ENCODE measurements at regions not wholly inside any gene's neighbourhood (a gene's known extent, or its start where the extent isn't known, plus 50 kb on each side); places are given as distances from the start of the nearest gene placed in this dataset.

DNA sequence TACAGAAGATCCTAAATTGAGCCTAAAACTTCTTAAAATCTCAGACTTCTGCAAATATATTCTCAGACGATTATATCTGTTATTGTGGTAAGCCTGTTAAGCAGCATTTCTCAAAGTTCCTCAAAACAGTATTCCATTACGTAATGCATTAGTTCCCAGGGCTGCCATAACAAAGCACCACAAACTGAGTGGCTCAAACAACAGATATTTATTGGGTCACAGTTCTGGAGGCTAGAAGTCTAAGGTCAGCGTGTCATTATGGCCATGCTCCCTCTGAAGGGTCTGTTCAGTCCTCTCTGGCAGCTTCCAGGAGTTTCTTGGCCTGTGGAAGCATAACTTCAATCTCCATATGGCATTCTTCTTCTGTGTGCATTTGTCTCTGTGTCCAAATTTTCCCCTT lies 103.5 kb upstream of the ST6GALNAC5 start:
- H3K9me3 Mint-ChIP-seq: no peaks in the 10 kb centered on the region
- TF ChIP-seq, protein P1, sequence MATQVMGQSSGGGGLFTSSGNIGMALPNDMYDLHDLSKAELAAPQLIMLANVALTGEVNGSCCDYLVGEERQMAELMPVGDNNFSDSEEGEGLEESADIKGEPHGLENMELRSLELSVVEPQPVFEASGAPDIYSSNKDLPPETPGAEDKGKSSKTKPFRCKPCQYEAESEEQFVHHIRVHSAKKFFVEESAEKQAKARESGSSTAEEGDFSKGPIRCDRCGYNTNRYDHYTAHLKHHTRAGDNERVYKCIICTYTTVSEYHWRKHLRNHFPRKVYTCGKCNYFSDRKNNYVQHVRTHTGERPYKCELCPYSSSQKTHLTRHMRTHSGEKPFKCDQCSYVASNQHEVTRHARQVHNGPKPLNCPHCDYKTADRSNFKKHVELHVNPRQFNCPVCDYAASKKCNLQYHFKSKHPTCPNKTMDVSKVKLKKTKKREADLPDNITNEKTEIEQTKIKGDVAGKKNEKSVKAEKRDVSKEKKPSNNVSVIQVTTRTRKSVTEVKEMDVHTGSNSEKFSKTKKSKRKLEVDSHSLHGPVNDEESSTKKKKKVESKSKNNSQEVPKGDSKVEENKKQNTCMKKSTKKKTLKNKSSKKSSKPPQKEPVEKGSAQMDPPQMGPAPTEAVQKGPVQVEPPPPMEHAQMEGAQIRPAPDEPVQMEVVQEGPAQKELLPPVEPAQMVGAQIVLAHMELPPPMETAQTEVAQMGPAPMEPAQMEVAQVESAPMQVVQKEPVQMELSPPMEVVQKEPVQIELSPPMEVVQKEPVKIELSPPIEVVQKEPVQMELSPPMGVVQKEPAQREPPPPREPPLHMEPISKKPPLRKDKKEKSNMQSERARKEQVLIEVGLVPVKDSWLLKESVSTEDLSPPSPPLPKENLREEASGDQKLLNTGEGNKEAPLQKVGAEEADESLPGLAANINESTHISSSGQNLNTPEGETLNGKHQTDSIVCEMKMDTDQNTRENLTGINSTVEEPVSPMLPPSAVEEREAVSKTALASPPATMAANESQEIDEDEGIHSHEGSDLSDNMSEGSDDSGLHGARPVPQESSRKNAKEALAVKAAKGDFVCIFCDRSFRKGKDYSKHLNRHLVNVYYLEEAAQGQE (IDR thresholded peaks at IDR 0.05; ENCODE audit: unreplicated experiment): no peak
- TF ChIP-seq ZNF114 (CRISPR knock-in tag; IDR thresholded peaks at IDR 0.05) (no peak), CTCF (conservative IDR thresholded peaks at IDR 0.05; ENCODE audit: low read depth in 2 of 2) (no peak), NANOG (IDR thresholded peaks at IDR 0.05; ENCODE audit: borderline replicate concordance) (no peak), JUNB (IDR thresholded peaks at IDR 0.05; ENCODE audit: unreplicated experiment) (no peak), ZNF331 (CRISPR knock-in tag; IDR thresholded peaks at IDR 0.05; ENCODE audit: low read depth) (no peak), EZH2 (IDR thresholded peaks at IDR 0.05; ENCODE audit: low read depth, unreplicated experiment) (no peak), EZH2phosphoT487 (IDR thresholded peaks at IDR 0.05; ENCODE audit: unreplicated experiment) (no peak), ETS1 (IDR thresholded peaks at IDR 0.05) (no peak), POLR2AphosphoS5 (IDR thresholded peaks at IDR 0.05; ENCODE audit: low read depth) (no peak), CREB1 (CRISPR knock-in tag; IDR thresholded peaks at IDR 0.05; ENCODE audit: low read depth) (no peak), STAT1 (IDR thresholded peaks at IDR 0.05; ENCODE audit: unreplicated experiment) (no peak)
- TF ChIP-seq, protein P2, sequence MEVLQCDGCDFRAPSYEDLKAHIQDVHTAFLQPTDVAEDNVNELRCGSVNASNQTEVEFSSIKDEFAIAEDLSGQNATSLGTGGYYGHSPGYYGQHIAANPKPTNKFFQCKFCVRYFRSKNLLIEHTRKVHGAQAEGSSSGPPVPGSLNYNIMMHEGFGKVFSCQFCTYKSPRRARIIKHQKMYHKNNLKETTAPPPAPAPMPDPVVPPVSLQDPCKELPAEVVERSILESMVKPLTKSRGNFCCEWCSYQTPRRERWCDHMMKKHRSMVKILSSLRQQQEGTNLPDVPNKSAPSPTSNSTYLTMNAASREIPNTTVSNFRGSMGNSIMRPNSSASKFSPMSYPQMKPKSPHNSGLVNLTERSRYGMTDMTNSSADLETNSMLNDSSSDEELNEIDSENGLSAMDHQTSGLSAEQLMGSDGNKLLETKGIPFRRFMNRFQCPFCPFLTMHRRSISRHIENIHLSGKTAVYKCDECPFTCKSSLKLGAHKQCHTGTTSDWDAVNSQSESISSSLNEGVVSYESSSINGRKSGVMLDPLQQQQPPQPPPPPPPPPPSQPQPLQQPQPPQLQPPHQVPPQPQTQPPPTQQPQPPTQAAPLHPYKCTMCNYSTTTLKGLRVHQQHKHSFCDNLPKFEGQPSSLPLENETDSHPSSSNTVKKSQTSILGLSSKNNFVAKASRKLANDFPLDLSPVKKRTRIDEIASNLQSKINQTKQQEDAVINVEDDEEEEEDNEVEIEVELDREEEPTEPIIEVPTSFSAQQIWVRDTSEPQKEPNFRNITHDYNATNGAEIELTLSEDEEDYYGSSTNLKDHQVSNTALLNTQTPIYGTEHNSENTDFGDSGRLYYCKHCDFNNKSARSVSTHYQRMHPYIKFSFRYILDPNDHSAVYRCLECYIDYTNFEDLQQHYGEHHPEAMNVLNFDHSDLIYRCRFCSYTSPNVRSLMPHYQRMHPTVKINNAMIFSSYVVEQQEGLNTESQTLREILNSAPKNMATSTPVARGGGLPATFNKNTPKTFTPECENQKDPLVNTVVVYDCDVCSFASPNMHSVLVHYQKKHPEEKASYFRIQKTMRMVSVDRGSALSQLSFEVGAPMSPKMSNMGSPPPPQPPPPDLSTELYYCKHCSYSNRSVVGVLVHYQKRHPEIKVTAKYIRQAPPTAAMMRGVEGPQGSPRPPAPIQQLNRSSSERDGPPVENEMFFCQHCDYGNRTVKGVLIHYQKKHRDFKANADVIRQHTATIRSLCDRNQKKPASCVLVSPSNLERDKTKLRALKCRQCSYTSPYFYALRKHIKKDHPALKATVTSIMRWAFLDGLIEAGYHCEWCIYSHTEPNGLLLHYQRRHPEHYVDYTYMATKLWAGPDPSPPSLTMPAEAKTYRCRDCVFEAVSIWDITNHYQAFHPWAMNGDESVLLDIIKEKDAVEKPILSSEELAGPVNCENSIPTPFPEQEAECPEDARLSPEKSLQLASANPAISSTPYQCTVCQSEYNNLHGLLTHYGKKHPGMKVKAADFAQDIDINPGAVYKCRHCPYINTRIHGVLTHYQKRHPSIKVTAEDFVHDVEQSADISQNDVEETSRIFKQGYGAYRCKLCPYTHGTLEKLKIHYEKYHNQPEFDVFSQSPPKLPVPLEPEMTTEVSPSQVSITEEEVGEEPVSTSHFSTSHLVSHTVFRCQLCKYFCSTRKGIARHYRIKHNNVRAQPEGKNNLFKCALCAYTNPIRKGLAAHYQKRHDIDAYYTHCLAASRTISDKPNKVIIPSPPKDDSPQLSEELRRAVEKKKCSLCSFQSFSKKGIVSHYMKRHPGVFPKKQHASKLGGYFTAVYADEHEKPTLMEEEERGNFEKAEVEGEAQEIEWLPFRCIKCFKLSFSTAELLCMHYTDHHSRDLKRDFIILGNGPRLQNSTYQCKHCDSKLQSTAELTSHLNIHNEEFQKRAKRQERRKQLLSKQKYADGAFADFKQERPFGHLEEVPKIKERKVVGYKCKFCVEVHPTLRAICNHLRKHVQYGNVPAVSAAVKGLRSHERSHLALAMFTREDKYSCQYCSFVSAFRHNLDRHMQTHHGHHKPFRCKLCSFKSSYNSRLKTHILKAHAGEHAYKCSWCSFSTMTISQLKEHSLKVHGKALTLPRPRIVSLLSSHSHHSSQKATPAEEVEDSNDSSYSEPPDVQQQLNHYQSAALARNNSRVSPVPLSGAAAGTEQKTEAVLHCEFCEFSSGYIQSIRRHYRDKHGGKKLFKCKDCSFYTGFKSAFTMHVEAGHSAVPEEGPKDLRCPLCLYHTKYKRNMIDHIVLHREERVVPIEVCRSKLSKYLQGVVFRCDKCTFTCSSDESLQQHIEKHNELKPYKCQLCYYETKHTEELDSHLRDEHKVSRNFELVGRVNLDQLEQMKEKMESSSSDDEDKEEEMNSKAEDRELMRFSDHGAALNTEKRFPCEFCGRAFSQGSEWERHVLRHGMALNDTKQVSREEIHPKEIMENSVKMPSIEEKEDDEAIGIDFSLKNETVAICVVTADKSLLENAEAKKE (CRISPR knock-in tag; IDR thresholded peaks at IDR 0.05): no peak

More for the DNA sequence above, 103.5 kb upstream of the ST6GALNAC5 start:
- H2AFZ ChIP-seq: no peak overlapping the region
- no peaks in the 10 kb centered on the region for H4K20me1 ChIP-seq (replicated peaks; ENCODE audit: insufficient read depth)
- no peaks in the 10 kb centered on the region for H3K79me2 ChIP-seq (replicated peaks; ENCODE audit: insufficient read depth)
- Mint-ChIP-seq H3K27me3 (ENCODE audit: insufficient read depth, low read depth, poor library complexity) (no peaks in the 10 kb centered on the region), H3K27ac (no peak overlapping the region), H3K4me1 (peaks cover 15% of the 10 kb centered on the region; the same call in 2 of the 3 replicates), H3K36me3 (ENCODE audit: low read depth) (no peaks in the 10 kb centered on the region), H3K4me3 (no peak overlapping the region)
- H3K36me3 ChIP-seq (ENCODE audit: insufficient read depth): no peaks in the 10 kb centered on the region
- no peaks in the 10 kb centered on the region for H3F3A ChIP-seq (replicated peaks; ENCODE audit: low read depth)
- H3K4me1 ChIP-seq (ENCODE audit: insufficient read depth): peaks cover 6% of the 10 kb centered on the region; the same call in 1 of the 2 replicates
- ATAC-seq: no peak
- no peak overlapping the region for H3K4me3 ChIP-seq
- H3K9me2 ChIP-seq (ENCODE audit: insufficient read depth): no peaks in the 10 kb centered on the region
- no peak overlapping the region for H3K27ac ChIP-seq (ENCODE audit: low read depth)
- DNase-seq (ENCODE audit: low spot score): no peak
- H3K4me2 ChIP-seq: no peak overlapping the region
- H3K27me3 ChIP-seq (ENCODE audit: insufficient read depth): no peaks in the 10 kb centered on the region
